Neural progenitor cell (in vitro differentiated cells): ENCODE measurements at regions not wholly inside any gene's neighbourhood (a gene's known extent, or its start where the extent isn't known, plus 50 kb on each side); places are given as distances from the start of the nearest gene placed in this dataset.

Experiments used
- CTCF ChIP-seq: fragments of 200-600 bp; sonication (generic); IDR thresholded peaks from 2 replicates; pipeline ENCODE4 v1.5.1; 2017; ENCODE audit warnings: antibody characterized with exemption, mild to moderate bottlenecking
- EZH2 ChIP-seq: fragments of 200-600 bp; sonication (generic); IDR thresholded peaks from 2 replicates; pipeline ENCODE4 v1.6.1; 2017; ENCODE audit warnings: antibody characterized with exemption, mild to moderate bottlenecking, moderate library complexity

- TF ChIP-seq CTCF (no peak), EZH2 (no peak)
Measured at GRCh38 chr19:31962561-31962996, 382.8 kb upstream of the ZNF507 start.
